GM12878 (cell line): ENCODE measurements at regions not wholly inside any gene's neighbourhood (a gene's known extent, or its start where the extent isn't known, plus 50 kb on each side); places are given as distances from the start of the nearest gene placed in this dataset.
A peak's percentile ranks its signal among the peaks of the same experiment; 100 is the strongest.

Source experiments
- ATAC-seq: fragments of 200-7000 bp; cut with Tn5 transposase; 3 replicates; pipeline ENCODE4 v1.9.1; 2020; ENCODE audit warnings: mild to moderate bottlenecking, moderate library complexity
- BruUV-seq: library from RNA; stranded (reverse); fragments of 400-500 nt; replicated peaks from 2 replicates; lab custom pipeline; 2021; lab: Mats Ljungman, UMichigan
- CTCF ChIA-PET: fragments of 300-600 bp; sonication (Branson Sonifier 250); formaldehyde crosslinking; extraction: SDS; loops from one replicate; lab custom pipeline; 2021; ENCODE audit warnings: inconsistent platforms; lab: Yijun Ruan, JAX
- POLR2A ChIA-PET: fragments of 350-600 bp; formaldehyde crosslinking; extraction: SDS; loops from one replicate; lab custom pipeline; 2021; ENCODE audit warnings: inconsistent platforms; lab: Charles Lee
- RAD21 ChIA-PET: fragments of 300-600 bp; sonication (Branson Sonifier 250); formaldehyde crosslinking; loops from one replicate; lab custom pipeline; 2023; ENCODE audit warnings: antibody characterized with exemption; ENCODE audit not compliant: unreplicated experiment; lab: Charles Lee
- SMC1A ChIA-PET: fragments of 300-600 bp; sonication (Branson Sonifier 250); formaldehyde crosslinking; loops from one replicate; lab custom pipeline; 2023; ENCODE audit not compliant: unreplicated experiment, uncharacterized antibody; lab: Charles Lee
- DNase-seq: peaks from one replicate; pipeline ENCODE4 v3.0.0-alpha.2; 2011; ENCODE audit warnings: low read depth, low spot score
- FAIRE-seq: peaks from 3 replicates; lab custom pipeline; 2011; peaks lifted over from hg19 to GRCh38; lab: Jason Lieb, UNC
- H2AFZ ChIP-seq: 2 replicates; pipeline ENCODE4 v1.6.0; 2011; ENCODE audit warnings: low read depth, low read length, control low read depth; ENCODE audit not compliant: control insufficient read depth
- H3K27ac ChIP-seq: 2 replicates; pipeline ENCODE4 v1.5.1; 2011; ENCODE audit warnings: control low read depth; ENCODE audit not compliant: control insufficient read depth, insufficient read depth
- H3K27me3 ChIP-seq, 2 experiments: replicated peaks in 1 of 2; 2 replicates each; pipeline versions ENCODE4 v1.6.0 to v1.6.1; 2011; ENCODE audit warnings: low read length in 1 of 2; ENCODE audit not compliant: control insufficient read depth in 2 of 2, insufficient read depth in 2 of 2
- H3K36me3 ChIP-seq, 2 experiments: 2 replicates each; pipeline ENCODE4 v1.5.1; 2011; ENCODE audit warnings: low read length in 1 of 2; ENCODE audit not compliant: control insufficient read depth in 2 of 2, insufficient read depth in 2 of 2
- H3K4me1 ChIP-seq: 2 replicates; pipeline ENCODE4 v1.6.1; 2011; ENCODE audit warnings: mild to moderate bottlenecking, low read length, moderate library complexity, mixed read lengths; ENCODE audit not compliant: control insufficient read depth, insufficient read depth
- H3K4me2 ChIP-seq: 2 replicates; pipeline ENCODE4 v1.6.0; 2011; ENCODE audit warnings: control low read depth; ENCODE audit not compliant: control insufficient read depth, insufficient read depth
- H3K4me3 ChIP-seq: fragments of 200-600 bp; sonication (generic); 2 replicates; pipeline ENCODE4 v1.5.1; 2016
- H3K79me2 ChIP-seq: 2 replicates; pipeline ENCODE4 v1.6.0; 2011; ENCODE audit warnings: low read length; ENCODE audit not compliant: control insufficient read depth, insufficient read depth
- H3K9ac ChIP-seq: 2 replicates; pipeline ENCODE4 v1.8.0; 2011; ENCODE audit warnings: low read length, control low read depth, mixed read lengths; ENCODE audit not compliant: control insufficient read depth, insufficient read depth
- H3K9me3 ChIP-seq: replicated peaks from 3 replicates; pipeline ENCODE4 v1.5.1; 2011; ENCODE audit warnings: mild to moderate bottlenecking, low read length; ENCODE audit not compliant: control insufficient read depth, insufficient read depth
- H4K20me1 ChIP-seq: 2 replicates; pipeline ENCODE4 v1.6.0; 2011; ENCODE audit not compliant: control insufficient read depth, insufficient read depth
- EGR1 ChIP-seq, 2 experiments: IDR thresholded peaks; 1 replicate in 1 of 2; 2 replicates in 1 of 2; pipeline ENCODE4 v1.6.1; 2011 to 2012; ENCODE audit warnings: low read depth in 2 of 2, low read length in 2 of 2, borderline replicate concordance in 1 of 2, mild to moderate bottlenecking in 1 of 2, moderate library complexity in 1 of 2
- HCFC1 ChIP-seq: fragments of 150-350 bp; IDR thresholded peaks from 2 replicates; pipeline ENCODE4 v1.6.1; 2014; ENCODE audit warnings: low read length
- MTA3 ChIP-seq: IDR thresholded peaks from 2 replicates; pipeline ENCODE4 v1.6.1; 2012; ENCODE audit warnings: low read length, inconsistent platforms, borderline replicate concordance
- MYC ChIP-seq: IDR thresholded peaks from 2 replicates; pipeline ENCODE4 v1.6.1; 2011; ENCODE audit warnings: mild to moderate bottlenecking, low read length, moderate library complexity, inconsistent platforms; ENCODE audit not compliant: insufficient read depth, insufficient replicate concordance, insufficient read length, severe bottlenecking
- NR2C1 ChIP-seq: fragments of 450-650 bp; IDR thresholded peaks from 2 replicates; pipeline ENCODE4 v1.6.1; 2017; ENCODE audit warnings: antibody characterized with exemption, mild to moderate bottlenecking, moderate library complexity
- POLR2A ChIP-seq: IDR thresholded peaks from 2 replicates; pipeline ENCODE4 v1.6.1; 2011; ENCODE audit warnings: low read depth, mild to moderate bottlenecking, low read length
- POLR2AphosphoS2 ChIP-seq: IDR thresholded peaks from 2 replicates; pipeline ENCODE4 v1.6.1; 2011; ENCODE audit warnings: low read depth, mild to moderate bottlenecking, low read length, improper control_type of control experiment, moderate library complexity
- RB1 ChIP-seq: fragments of 450-650 bp; formaldehyde crosslinking; IDR thresholded peaks from 2 replicates; pipeline ENCODE4 v1.6.1; 2017; ENCODE audit warnings: mild to moderate bottlenecking, borderline replicate concordance
- SUPT20H ChIP-seq: IDR thresholded peaks from 2 replicates; pipeline ENCODE4 v1.6.1; 2011; ENCODE audit warnings: low read depth, mild to moderate bottlenecking, low read length, moderate library complexity, borderline replicate concordance; ENCODE audit not compliant: control insufficient read depth
- TCF7 ChIP-seq: IDR thresholded peaks from 2 replicates; pipeline ENCODE4 v1.6.1; 2014; ENCODE audit warnings: antibody characterized with exemption, borderline replicate concordance
- YY1 ChIP-seq: IDR thresholded peaks from 2 replicates; pipeline ENCODE4 v1.6.1; 2011; ENCODE audit warnings: low read depth, mild to moderate bottlenecking, low read length
- ZSCAN29 ChIP-seq: fragments of 450-650 bp; IDR thresholded peaks from 2 replicates; pipeline ENCODE4 v1.6.1; 2017; ENCODE audit warnings: mild to moderate bottlenecking, moderate library complexity
- WGBS: methylation state at CpG from one replicate; pipeline ENCODE4 v1.1.6; 2016; ENCODE audit warnings: low lambda C conversion rate; ENCODE audit not compliant: insufficient replicate concordance, insufficient coverage; ENCODE audit errors: missing lambda C conversion rate; 5-methylcytosine and 5-hydroxymethylcytosine counted together
- in situ Hi-C: fragments of 300-500 bp; cut with MboI; formaldehyde crosslinking; loops from 9 replicates; pipeline ENCODE4 v1.14.3; 2018; ENCODE audit warnings: mixed read lengths
- intact Hi-C: fragments of 100-400 bp; cut with micrococcal nuclease; formaldehyde crosslinking; loops from one replicate; pipeline ENCODE4 v1.14.2; 2022; ENCODE audit not compliant: unreplicated experiment
- TF ChIP-seq, protein P1 (sequence below): IDR thresholded peaks from 2 replicates; pipeline ENCODE4 v1.6.1; 2012; ENCODE audit warnings: low read depth, low read length, improper control_type of control experiment
- TF ChIP-seq, protein P2 (sequence below): IDR thresholded peaks from 2 replicates; pipeline ENCODE4 v1.6.1; 2012; ENCODE audit warnings: low read depth, low read length, improper control_type of control experiment
- TF ChIP-seq, protein P3 (sequence below): IDR thresholded peaks from 2 replicates; pipeline ENCODE4 v1.6.1; 2011; ENCODE audit warnings: borderline replicate concordance, low read depth, mild to moderate bottlenecking, moderate library complexity, mixed read lengths, low read length; ENCODE audit not compliant: insufficient read depth; ENCODE audit errors: extremely low read length

- no peaks in the 10 kb centered on the region for H3K27me3 ChIP-seq
- WGBS = 0% methylated on average over 2 of the region's 2 CpGs
- CTCF ChIA-PET = interaction anchor here (0.7 to 2.2 kb wide), 14 partner anchors 10 to 1288 kb away, joined by 3 to 6 read pairs (median 4); no protein-coding TSS in a partner anchor
- H4K20me1 ChIP-seq = no peaks in the 10 kb centered on the region
- no TSS peak for BruUV-seq
- intact Hi-C loops = loop anchor here (10.0 kb wide), 1 partner anchor 183 kb away; no protein-coding TSS in a partner anchor
- no peak overlapping the region for H2AFZ ChIP-seq
- H3K4me1 ChIP-seq = no peaks in the 10 kb centered on the region
- TF ChIP-seq RB1 = no peak
- no peak for TF ChIP-seq YY1
- TF ChIP-seq, protein P1, sequence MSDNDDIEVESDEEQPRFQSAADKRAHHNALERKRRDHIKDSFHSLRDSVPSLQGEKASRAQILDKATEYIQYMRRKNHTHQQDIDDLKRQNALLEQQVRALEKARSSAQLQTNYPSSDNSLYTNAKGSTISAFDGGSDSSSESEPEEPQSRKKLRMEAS = no peak
- no peak for TF ChIP-seq POLR2AphosphoS2
- TF ChIP-seq TCF7 = no peak
- no peak for TF ChIP-seq MTA3
- no peak for TF ChIP-seq MYC
- TF ChIP-seq HCFC1 = no peak
- TF ChIP-seq, protein P2, sequence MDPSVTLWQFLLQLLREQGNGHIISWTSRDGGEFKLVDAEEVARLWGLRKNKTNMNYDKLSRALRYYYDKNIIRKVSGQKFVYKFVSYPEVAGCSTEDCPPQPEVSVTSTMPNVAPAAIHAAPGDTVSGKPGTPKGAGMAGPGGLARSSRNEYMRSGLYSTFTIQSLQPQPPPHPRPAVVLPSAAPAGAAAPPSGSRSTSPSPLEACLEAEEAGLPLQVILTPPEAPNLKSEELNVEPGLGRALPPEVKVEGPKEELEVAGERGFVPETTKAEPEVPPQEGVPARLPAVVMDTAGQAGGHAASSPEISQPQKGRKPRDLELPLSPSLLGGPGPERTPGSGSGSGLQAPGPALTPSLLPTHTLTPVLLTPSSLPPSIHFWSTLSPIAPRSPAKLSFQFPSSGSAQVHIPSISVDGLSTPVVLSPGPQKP = no peak
- TF ChIP-seq, protein P3, sequence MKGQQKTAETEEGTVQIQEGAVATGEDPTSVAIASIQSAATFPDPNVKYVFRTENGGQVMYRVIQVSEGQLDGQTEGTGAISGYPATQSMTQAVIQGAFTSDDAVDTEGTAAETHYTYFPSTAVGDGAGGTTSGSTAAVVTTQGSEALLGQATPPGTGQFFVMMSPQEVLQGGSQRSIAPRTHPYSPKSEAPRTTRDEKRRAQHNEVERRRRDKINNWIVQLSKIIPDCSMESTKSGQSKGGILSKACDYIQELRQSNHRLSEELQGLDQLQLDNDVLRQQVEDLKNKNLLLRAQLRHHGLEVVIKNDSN = no peak
- no peak for TF ChIP-seq POLR2A
- TF ChIP-seq ZSCAN29 = no peak
- no peak for TF ChIP-seq EGR1 (IDR thresholded peaks at IDR 0.05; ENCODE audit: borderline replicate concordance in 1 of 2, low read depth in 2 of 2, low read length in 2 of 2)
- no peak for TF ChIP-seq SUPT20H
- TF ChIP-seq NR2C1 = no peak
- TF ChIP-seq, all 136 proteins: peak for 0
- no peaks in the 10 kb centered on the region for H3K36me3 ChIP-seq
- H3K4me2 ChIP-seq = no peak overlapping the region
- no peak overlapping the region for H3K27ac ChIP-seq
- ATAC-seq = peak; percentile 46
- no peaks in the 10 kb centered on the region for H3K79me2 ChIP-seq
- H3K9me3 ChIP-seq = no peaks in the 10 kb centered on the region
- RAD21 ChIA-PET = interaction anchor here (0.6 to 1.9 kb wide), 8 partner anchors 32 to 403 kb away, joined by 3 to 6 read pairs (median 3); no protein-coding TSS in a partner anchor
- no peak overlapping the region for H3K9ac ChIP-seq
- peak; percentile 75 for FAIRE-seq
- POLR2A ChIA-PET = no interaction called here
- SMC1A ChIA-PET = interaction anchor here (0.7 to 2.4 kb wide), 10 partner anchors 11 to 836 kb away, joined by 3 to 10 read pairs (median 3); no protein-coding TSS in a partner anchor
- H3K4me3 ChIP-seq = no peak overlapping the region
- in situ Hi-C loops = no loop called here
- no peak for DNase-seq
Measured at GRCh38 chr14:39582028-39582654, 149.9 kb upstream of the FBXO33 start.
